MCF 10A (cell line): ENCODE measurements at regions not wholly inside any gene's neighbourhood (a gene's known extent, or its start where the extent isn't known, plus 50 kb on each side); places are given as distances from the start of the nearest gene placed in this dataset.
"Not testable (repeated sequence)": the region's sequence is repeated elsewhere in the genome, so short reads cannot be mapped to it uniquely, and the experiment has no call there.

Source experiments
- BruUV-seq: library from RNA; stranded (reverse); fragments of 400-500 nt; replicated peaks from 2 replicates; lab custom pipeline; 2021; lab: Mats Ljungman, UMichigan
- CTCF ChIA-PET: fragments of 300-600 bp; sonication (Branson Sonifier 250); formaldehyde crosslinking; extraction: SDS; loops from one replicate; lab custom pipeline; 2021; ENCODE audit warnings: antibody characterized with exemption, inconsistent platforms; lab: Yijun Ruan, JAX
- POLR2A ChIA-PET: fragments of 300-600, 350-650 bp; sonication (Branson Sonifier 250); formaldehyde crosslinking; extraction: SDS; loops from one replicate; lab custom pipeline; 2020; ENCODE audit warnings: antibody characterized with exemption, inconsistent platforms; lab: Yijun Ruan, JAX
- DNase-seq: peaks from one replicate; pipeline ENCODE4 v3.0.0-alpha.2; 2018; ENCODE audit not compliant: unreplicated experiment
- H3K27ac Mint-ChIP-seq: one replicate; pipeline ENCODE4 v1.8.0; 2022; ENCODE audit warnings: mild to moderate bottlenecking, low read depth, mixed read lengths; ENCODE audit not compliant: unreplicated experiment
- H3K27me3 Mint-ChIP-seq: one replicate; pipeline ENCODE4 v1.8.0; 2022; ENCODE audit warnings: mixed read lengths; ENCODE audit not compliant: insufficient read depth, unreplicated experiment
- H3K36me3 Mint-ChIP-seq: one replicate; pipeline ENCODE4 v1.8.0; 2022; ENCODE audit warnings: mild to moderate bottlenecking, moderate library complexity, mixed read lengths; ENCODE audit not compliant: insufficient read depth, unreplicated experiment
- H3K4me1 Mint-ChIP-seq: one replicate; pipeline ENCODE4 v1.8.0; 2022; ENCODE audit warnings: mixed read lengths; ENCODE audit not compliant: insufficient read depth, unreplicated experiment
- H3K4me3 Mint-ChIP-seq: one replicate; pipeline ENCODE4 v1.8.0; 2022; ENCODE audit warnings: mild to moderate bottlenecking, moderate library complexity, mixed read lengths; ENCODE audit not compliant: unreplicated experiment
- H3K9me3 Mint-ChIP-seq: one replicate; pipeline ENCODE4 v1.8.0; 2022; ENCODE audit warnings: mixed read lengths; ENCODE audit not compliant: unreplicated experiment
- intact Hi-C: fragments of 100-400 bp; cut with micrococcal nuclease; formaldehyde crosslinking; loops from 2 replicates; pipeline ENCODE4 v1.14.1; 2022
- TF ChIP-seq, protein P1 (sequence below): fragments of 200-600 bp; IDR thresholded peaks from one replicate; pipeline ENCODE4 v1.8.0; 2022; ENCODE audit warnings: antibody characterized with exemption, mild to moderate bottlenecking; ENCODE audit not compliant: unreplicated experiment

DNA sequence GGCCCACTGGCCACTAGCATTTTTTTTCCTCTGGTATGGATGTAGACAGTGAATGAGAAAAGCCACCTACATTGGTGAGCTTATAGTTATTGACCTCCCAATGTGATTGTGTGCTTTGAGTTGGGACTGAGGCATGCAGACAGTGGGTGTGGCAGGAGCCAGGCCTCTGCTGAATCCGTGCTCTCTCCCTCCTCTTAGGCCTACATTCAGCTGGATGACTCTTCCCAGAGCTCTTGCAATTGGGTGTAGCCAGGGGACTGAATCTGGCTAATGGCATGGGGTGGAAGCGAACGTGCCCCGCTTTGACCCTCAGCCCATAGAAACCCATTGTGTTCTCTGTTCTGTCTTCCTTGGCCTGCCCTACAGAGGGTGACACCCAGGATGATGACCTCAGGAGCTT lies 698.3 kb upstream of the HS6ST1 start:
- TF ChIP-seq, protein P1, sequence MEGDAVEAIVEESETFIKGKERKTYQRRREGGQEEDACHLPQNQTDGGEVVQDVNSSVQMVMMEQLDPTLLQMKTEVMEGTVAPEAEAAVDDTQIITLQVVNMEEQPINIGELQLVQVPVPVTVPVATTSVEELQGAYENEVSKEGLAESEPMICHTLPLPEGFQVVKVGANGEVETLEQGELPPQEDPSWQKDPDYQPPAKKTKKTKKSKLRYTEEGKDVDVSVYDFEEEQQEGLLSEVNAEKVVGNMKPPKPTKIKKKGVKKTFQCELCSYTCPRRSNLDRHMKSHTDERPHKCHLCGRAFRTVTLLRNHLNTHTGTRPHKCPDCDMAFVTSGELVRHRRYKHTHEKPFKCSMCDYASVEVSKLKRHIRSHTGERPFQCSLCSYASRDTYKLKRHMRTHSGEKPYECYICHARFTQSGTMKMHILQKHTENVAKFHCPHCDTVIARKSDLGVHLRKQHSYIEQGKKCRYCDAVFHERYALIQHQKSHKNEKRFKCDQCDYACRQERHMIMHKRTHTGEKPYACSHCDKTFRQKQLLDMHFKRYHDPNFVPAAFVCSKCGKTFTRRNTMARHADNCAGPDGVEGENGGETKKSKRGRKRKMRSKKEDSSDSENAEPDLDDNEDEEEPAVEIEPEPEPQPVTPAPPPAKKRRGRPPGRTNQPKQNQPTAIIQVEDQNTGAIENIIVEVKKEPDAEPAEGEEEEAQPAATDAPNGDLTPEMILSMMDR: no peak
- Mint-ChIP-seq H3K4me1 (peaks cover 5% of the 10 kb centered on the region), H3K36me3 (no peaks in the 10 kb centered on the region), H3K27me3 (no peaks in the 10 kb centered on the region), H3K27ac (no peak overlapping the region), H3K9me3 (no peaks in the 10 kb centered on the region), H3K4me3 (no peak overlapping the region)
- DNase-seq: no peak
- POLR2A ChIA-PET: no interaction called here
- BruUV-seq: no TSS peak
- CTCF ChIA-PET: interaction anchor here (0.6 kb wide), 2 partner anchors 68 to 394 kb away, joined by 3 to 4 read pairs; no protein-coding TSS in a partner anchor
- intact Hi-C loops: no loop called here

DNA sequence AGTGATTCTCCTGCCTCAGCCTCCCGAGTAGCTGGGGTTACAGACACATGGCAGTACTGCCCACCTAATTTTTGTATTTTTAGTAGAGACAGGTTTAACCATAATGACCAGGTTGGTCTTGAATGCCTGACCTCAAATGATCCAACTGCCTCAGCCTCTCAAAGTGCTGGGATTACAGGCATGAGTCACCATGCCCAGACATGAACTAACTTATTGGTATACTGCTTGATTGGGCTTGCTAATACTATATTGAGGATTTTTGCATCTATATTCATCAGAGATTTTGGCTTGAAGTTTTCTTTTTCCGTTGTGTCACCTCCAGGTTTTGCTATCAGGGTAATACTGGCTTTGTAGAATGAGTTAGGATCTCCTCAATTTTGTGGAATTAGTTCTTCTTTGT lies 706.1 kb upstream of the HS6ST1 start:
- Mint-ChIP-seq H3K27me3 (no peaks in the 10 kb centered on the region), H3K9me3 (no peaks in the 10 kb centered on the region), H3K36me3 (no peaks in the 10 kb centered on the region), H3K27ac (peak overlapping the region; percentile 5), H3K4me3 (no peak overlapping the region), H3K4me1 (peaks cover 6% of the 10 kb centered on the region)
- BruUV-seq: no TSS peak
- peak; percentile 38 for DNase-seq
- CTCF ChIA-PET: interaction anchor here (1.3 kb wide), 1 partner anchor 10 kb away, joined by 3 read pairs; no protein-coding TSS in a partner anchor
- intact Hi-C loops: no loop called here
- POLR2A ChIA-PET: no interaction called here
- TF ChIP-seq, protein P1: no peak

DNA sequence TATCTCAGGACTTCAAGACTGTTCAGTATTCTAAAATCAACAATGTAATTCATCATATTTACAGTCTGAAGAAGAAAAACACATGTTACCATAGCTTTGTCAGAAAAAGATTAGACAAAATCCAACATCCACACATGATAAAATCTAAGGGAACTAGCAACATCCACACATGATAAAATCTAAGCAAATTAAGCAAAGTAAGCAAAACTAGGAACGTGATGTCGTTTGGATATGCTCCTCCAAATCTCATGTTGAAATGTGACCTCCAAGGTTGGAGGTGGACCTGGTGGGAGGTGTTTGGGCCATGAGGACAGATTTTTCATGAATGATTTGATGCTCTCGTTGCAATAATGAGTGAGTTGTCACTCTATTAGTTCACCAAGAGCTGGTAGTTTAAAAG lies 717.3 kb upstream of the HS6ST1 start:
- DNase-seq: no peak
- intact Hi-C loops: no loop called here
- ChIA-PET CTCF (interaction anchor here (0.6 to 0.9 kb wide), 5 partner anchors 118 to 361 kb away, joined by 3 to 7 read pairs (median 3); no protein-coding TSS in a partner anchor), POLR2A (interaction anchor here (0.6 kb wide), 1 partner anchor 50 kb away, joined by 4 read pairs; no protein-coding TSS in a partner anchor)
- Mint-ChIP-seq H3K27me3 (no peaks in the 10 kb centered on the region), H3K36me3 (no peaks in the 10 kb centered on the region), H3K27ac (no peak overlapping the region), H3K9me3 (peaks cover 4% of the 10 kb centered on the region), H3K4me3 (no peak overlapping the region), H3K4me1 (no peaks in the 10 kb centered on the region)
- no TSS peak for BruUV-seq
- TF ChIP-seq, protein P1: no peak

GRCh38 chr2:129043677-129044076 lies 725.0 kb upstream of the HS6ST1 start:
- intact Hi-C loops, DNase-seq, POLR2A ChIA-PET, H3K27ac Mint-ChIP-seq, H3K36me3 Mint-ChIP-seq, BruUV-seq, H3K27me3 Mint-ChIP-seq, H3K4me1 Mint-ChIP-seq, H3K4me3 Mint-ChIP-seq, CTCF ChIA-PET: not testable (repeated sequence)
- H3K9me3 Mint-ChIP-seq: peaks cover 16% of the 10 kb centered on the region

DNA sequence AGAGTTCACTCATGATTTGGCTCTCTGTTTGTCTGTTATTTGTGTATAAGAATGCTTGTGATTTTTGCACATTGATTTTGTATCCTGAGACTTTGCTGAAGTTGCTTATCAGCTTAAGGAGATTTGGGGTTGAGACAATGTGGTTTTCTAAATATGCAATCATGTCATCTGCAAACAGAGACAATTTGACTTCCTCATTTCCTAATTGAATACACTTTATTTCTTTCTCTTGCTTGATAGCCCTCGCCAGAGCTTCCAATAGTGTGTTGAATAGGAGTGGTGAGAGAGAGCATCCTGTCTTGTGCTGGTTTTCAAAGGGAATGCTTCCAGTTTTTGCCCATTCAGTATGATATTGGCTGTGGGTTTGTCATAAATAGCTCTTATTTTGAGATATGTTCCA lies 727.8 kb upstream of the HS6ST1 start:
- BruUV-seq, H3K4me1 Mint-ChIP-seq, CTCF ChIA-PET, intact Hi-C loops, DNase-seq, H3K9me3 Mint-ChIP-seq, H3K27ac Mint-ChIP-seq, POLR2A ChIA-PET, H3K27me3 Mint-ChIP-seq, H3K36me3 Mint-ChIP-seq, H3K4me3 Mint-ChIP-seq: not testable (repeated sequence)
